ENCODE measurements at regions not wholly inside any gene's neighbourhood (a gene's known extent, or its start where the extent isn't known, plus 50 kb on each side); places are given as distances from the start of the nearest gene placed in this dataset.

DNA sequence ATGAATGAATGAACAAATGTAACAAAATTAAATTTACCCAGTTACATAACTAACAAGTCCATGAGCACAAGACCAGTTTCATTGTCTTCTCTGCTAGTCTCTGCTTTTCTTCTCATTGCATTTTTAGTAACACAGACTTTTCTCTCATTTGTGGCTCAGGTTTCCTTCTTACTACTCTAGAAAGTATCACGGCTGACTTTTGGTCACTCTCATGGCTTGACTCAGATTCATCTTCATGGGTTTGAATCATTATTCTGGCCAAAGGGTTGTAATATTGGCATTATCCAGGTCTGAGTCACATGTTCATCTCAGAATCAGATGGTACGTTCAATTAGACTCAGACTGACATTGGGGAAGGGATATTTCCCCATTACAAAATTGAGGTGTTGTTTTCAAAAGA lies 121.5 kb upstream of the SATB1 start:
- no peak overlapping the region for H3K4me3 ChIP-seq (ENCODE audit: low read depth, low read length)
- DNase-seq (ENCODE audit: low read depth): no peak
- TF ChIP-seq, protein P1, sequence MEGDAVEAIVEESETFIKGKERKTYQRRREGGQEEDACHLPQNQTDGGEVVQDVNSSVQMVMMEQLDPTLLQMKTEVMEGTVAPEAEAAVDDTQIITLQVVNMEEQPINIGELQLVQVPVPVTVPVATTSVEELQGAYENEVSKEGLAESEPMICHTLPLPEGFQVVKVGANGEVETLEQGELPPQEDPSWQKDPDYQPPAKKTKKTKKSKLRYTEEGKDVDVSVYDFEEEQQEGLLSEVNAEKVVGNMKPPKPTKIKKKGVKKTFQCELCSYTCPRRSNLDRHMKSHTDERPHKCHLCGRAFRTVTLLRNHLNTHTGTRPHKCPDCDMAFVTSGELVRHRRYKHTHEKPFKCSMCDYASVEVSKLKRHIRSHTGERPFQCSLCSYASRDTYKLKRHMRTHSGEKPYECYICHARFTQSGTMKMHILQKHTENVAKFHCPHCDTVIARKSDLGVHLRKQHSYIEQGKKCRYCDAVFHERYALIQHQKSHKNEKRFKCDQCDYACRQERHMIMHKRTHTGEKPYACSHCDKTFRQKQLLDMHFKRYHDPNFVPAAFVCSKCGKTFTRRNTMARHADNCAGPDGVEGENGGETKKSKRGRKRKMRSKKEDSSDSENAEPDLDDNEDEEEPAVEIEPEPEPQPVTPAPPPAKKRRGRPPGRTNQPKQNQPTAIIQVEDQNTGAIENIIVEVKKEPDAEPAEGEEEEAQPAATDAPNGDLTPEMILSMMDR (IDR thresholded peaks at IDR 0.05; ENCODE audit: control insufficient read depth, extremely low read depth, insufficient read depth): no peak

DNA sequence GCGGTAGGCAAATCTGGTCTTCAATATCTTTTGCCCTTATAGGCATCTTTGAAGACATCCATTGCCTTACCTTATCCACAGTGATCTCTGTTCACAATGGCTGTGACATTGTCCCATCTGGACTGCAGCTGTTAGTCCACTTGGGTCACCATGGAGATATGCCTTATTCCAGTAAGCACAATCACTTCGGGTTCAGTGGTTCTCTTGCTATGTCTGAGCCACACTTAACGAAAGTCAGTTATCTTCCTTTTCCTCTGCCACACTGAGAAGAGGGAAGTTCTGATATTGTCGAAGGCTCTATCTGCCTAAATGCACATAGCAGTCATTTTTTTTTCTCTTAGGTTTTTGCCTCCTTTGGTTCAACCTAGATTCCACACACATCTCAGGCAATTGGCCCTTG lies 119.0 kb upstream of the SATB1 start:
- H3K4me3 ChIP-seq (ENCODE audit: low read depth, low read length): no peak overlapping the region
- no peak for DNase-seq (ENCODE audit: low read depth)
- TF ChIP-seq, protein P1 (IDR thresholded peaks at IDR 0.05; ENCODE audit: control insufficient read depth, extremely low read depth, insufficient read depth): no peak

DNA sequence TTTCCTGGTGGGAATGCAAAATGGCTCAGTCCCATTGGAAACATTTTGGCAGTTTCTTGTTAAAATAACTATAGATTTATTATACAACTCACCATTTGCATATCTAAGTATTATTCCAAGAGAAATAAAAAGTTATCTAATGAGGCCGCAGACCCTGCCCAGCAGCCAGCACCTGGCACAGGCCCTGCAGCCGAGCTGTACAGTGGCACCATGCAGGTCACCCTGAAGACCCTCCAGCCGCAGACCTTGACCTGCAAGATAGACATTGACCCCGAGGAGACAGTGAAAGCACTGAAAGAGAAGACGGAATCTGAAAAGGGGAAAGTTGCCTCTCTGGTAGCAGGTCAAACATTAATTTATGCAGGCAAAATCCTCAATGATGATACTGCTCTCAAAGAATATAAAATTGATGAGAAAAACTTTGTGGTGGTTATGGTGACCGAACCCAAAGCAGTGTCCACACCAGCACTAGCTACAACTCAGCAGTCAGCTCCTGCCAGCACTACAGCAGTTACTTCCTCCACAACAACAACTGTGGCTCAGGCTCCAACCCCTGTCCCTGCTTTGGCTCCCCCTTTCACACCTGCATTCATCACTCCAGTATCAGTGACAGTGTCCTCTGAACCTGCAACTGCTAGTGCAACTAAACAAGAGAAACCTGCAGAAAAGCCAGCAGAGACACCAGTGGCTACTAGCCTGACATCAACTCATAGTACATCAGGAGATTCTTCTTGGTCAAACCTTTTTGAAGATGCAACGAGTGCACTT lies 113.5 kb upstream of the SATB1 start:
- TF ChIP-seq, protein P1 (IDR thresholded peaks at IDR 0.05; ENCODE audit: control insufficient read depth, extremely low read depth, insufficient read depth): no peak

DNA sequence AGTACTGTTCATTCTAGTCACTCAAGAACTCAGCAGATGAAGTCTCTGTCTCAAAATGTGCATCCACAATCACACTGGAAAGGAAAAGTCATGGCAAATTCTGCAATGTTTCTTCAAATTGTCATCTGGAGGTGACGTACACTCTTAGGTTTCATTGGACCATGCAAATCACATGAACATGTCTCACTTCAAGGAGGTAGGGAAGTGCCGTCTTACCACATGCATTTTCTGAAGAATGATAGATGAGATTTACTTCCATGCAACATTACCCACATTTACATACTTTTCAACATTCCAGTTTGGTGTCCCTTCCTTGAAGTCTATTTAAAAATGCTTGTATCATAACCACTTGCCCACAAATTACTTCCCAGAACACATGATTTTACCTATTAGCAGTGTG lies 107.9 kb upstream of the SATB1 start:
- DNase-seq (ENCODE audit: low read depth): no peak
- no peak overlapping the region for H3K4me3 ChIP-seq (ENCODE audit: low read depth, low read length)
- TF ChIP-seq, protein P1 (IDR thresholded peaks at IDR 0.05; ENCODE audit: control insufficient read depth, extremely low read depth, insufficient read depth): no peak

More for the DNA sequence above, 113.5 kb upstream of the SATB1 start:
- no peak overlapping the region for H3K4me3 ChIP-seq (ENCODE audit: low read depth, low read length)
- no peak for DNase-seq (ENCODE audit: low read depth)

DNA sequence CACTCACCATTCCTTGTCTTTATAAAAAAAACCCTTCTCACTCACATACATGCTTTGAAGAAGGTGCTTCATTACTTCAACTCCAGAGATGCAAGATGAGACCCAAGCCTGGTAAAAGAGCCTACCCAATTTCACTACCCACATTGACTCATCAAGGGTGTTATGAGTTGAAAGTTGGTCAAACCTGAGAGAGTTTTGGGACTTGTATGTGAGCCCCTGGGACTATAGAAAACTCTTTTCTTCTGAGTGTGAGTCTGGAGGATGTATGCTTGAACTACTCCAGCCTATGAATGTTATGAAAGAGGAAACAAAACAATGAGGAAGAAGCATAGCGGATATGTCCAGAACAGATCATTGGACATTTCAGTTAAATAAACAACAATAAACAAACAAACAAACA lies 106.5 kb upstream of the SATB1 start:
- TF ChIP-seq, protein P1 (IDR thresholded peaks at IDR 0.05; ENCODE audit: control insufficient read depth, extremely low read depth, insufficient read depth): no peak
- H3K4me3 ChIP-seq (ENCODE audit: low read depth, low read length): no peak overlapping the region
- no peak for DNase-seq (ENCODE audit: low read depth)

DNA sequence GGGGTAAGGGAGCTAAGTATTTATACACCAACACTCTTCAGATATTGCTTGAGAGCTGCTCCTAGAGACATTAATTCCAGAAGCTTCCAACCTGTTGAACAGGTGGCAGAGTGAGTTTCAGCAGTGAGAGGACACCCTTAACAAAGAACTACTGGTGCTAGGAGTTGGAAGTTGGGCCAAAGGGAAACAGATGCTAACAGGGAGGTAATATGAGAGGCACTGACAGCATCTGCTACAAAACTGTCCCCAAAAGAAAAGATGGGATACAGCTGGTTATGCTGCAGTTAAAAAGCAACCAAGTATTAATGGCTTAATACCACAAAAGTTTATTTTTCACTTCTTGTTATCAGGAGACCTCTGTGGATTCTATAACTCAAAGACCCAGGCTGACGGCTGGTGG lies 104.5 kb upstream of the SATB1 start:
- DNase-seq (ENCODE audit: low read depth): no peak
- TF ChIP-seq, protein P1 (IDR thresholded peaks at IDR 0.05; ENCODE audit: control insufficient read depth, extremely low read depth, insufficient read depth): no peak
- no peak overlapping the region for H3K4me3 ChIP-seq (ENCODE audit: low read depth, low read length)

DNA sequence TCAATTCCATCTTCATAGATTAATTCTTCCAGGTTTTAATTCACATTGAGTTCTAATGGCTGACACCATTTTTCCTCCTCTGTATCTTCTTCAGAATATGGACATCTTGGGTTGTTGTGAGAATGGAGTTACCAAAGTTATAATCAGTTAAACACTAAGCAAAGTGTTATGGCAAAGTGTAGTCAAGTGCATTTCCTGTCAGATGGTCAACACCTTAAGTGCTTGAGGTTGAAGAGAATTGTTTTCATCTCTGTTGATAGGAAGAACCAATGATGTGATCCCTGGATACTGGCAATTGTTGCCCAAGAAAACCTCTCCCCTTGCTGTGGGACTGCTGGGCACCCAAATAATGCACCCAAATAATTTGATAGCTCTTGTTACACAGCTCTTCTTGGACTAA lies 102.6 kb upstream of the SATB1 start:
- H3K4me3 ChIP-seq (ENCODE audit: low read depth, low read length): no peak overlapping the region
- no peak for DNase-seq (ENCODE audit: low read depth)
- TF ChIP-seq, protein P1 (IDR thresholded peaks at IDR 0.05; ENCODE audit: control insufficient read depth, extremely low read depth, insufficient read depth): no peak

All from LNCaP clone FGC (cell line).